Activated naive CD8-positive, alpha-beta T cell treated with anti-CD3 and anti-CD28 coated beads for 36 hours (primary cell): ENCODE measurements at regions not wholly inside any gene's neighbourhood (a gene's known extent, or its start where the extent isn't known, plus 50 kb on each side); places are given as distances from the start of the nearest gene placed in this dataset.

Source experiments
- DNase-seq: peaks from one replicate; pipeline ENCODE4 v3.0.0; 2021
- H3K27ac Mint-ChIP-seq: one replicate; pipeline ENCODE4 v1.8.0; 2022; ENCODE audit warnings: mild to moderate bottlenecking, moderate library complexity, mixed read lengths
- H3K27me3 Mint-ChIP-seq: one replicate; pipeline ENCODE4 v1.8.0; 2022; ENCODE audit warnings: mild to moderate bottlenecking, mixed read lengths
- H3K36me3 Mint-ChIP-seq: one replicate; pipeline ENCODE4 v1.8.0; 2021; ENCODE audit warnings: mild to moderate bottlenecking, mixed read lengths
- H3K4me1 Mint-ChIP-seq: one replicate; pipeline ENCODE4 v1.8.0; 2021; ENCODE audit warnings: mixed read lengths
- H3K4me3 Mint-ChIP-seq: one replicate; pipeline ENCODE4 v1.8.0; 2022; ENCODE audit warnings: mild to moderate bottlenecking, moderate library complexity, mixed read lengths
- H3K9me3 Mint-ChIP-seq: one replicate; pipeline ENCODE4 v1.8.0; 2022; ENCODE audit warnings: mixed read lengths

GRCh38 chr19:28285917-28286316 lies 927.0 kb downstream of the UQCRFS1 start:
- peaks cover 4% of the 10 kb centered on the region for H3K9me3 Mint-ChIP-seq
- H3K27ac Mint-ChIP-seq = no peak overlapping the region
- no peaks in the 10 kb centered on the region for H3K36me3 Mint-ChIP-seq
- no peak for DNase-seq
- H3K4me1 Mint-ChIP-seq = no peaks in the 10 kb centered on the region
- H3K27me3 Mint-ChIP-seq = peaks cover 8% of the 10 kb centered on the region
- H3K4me3 Mint-ChIP-seq = no peak overlapping the region

- H3K4me3 Mint-ChIP-seq = no peak overlapping the region
- DNase-seq = no peak
- no peak overlapping the region for H3K27ac Mint-ChIP-seq
- peaks cover 4% of the 10 kb centered on the region for H3K9me3 Mint-ChIP-seq
- peaks cover 8% of the 10 kb centered on the region for H3K27me3 Mint-ChIP-seq
- no peaks in the 10 kb centered on the region for H3K36me3 Mint-ChIP-seq
- no peaks in the 10 kb centered on the region for H3K4me1 Mint-ChIP-seq
Observed at GRCh38 chr19:28285078-28285477, 927.9 kb downstream of the UQCRFS1 start.

- no peak overlapping the region for H3K27ac Mint-ChIP-seq
- H3K36me3 Mint-ChIP-seq = no peaks in the 10 kb centered on the region
- DNase-seq = no peak
- H3K4me3 Mint-ChIP-seq = no peak overlapping the region
- peaks cover 8% of the 10 kb centered on the region for H3K27me3 Mint-ChIP-seq
- no peaks in the 10 kb centered on the region for H3K4me1 Mint-ChIP-seq
- H3K9me3 Mint-ChIP-seq = peaks cover 4% of the 10 kb centered on the region
Observed at GRCh38 chr19:28284389-28284788, 928.6 kb downstream of the UQCRFS1 start.

- no peak for DNase-seq
- Mint-ChIP-seq H3K27me3 (peaks cover 8% of the 10 kb centered on the region), H3K27ac (no peak overlapping the region), H3K9me3 (peaks cover 4% of the 10 kb centered on the region), H3K4me3 (no peak overlapping the region), H3K4me1 (no peaks in the 10 kb centered on the region), H3K36me3 (no peaks in the 10 kb centered on the region)
Observed at GRCh38 chr19:28283592-28283991, 929.4 kb downstream of the UQCRFS1 start.

- Mint-ChIP-seq H3K4me3 (no peak overlapping the region), H3K4me1 (no peaks in the 10 kb centered on the region), H3K9me3 (no peaks in the 10 kb centered on the region), H3K27me3 (peaks cover 8% of the 10 kb centered on the region), H3K36me3 (no peaks in the 10 kb centered on the region), H3K27ac (no peak overlapping the region)
- no peak for DNase-seq
Observed at GRCh38 chr19:28281676-28282075, 931.3 kb downstream of the UQCRFS1 start.

- H3K9me3 Mint-ChIP-seq = peaks cover 3% of the 10 kb centered on the region
- DNase-seq = no peak
- H3K27me3 Mint-ChIP-seq = no peaks in the 10 kb centered on the region
- H3K4me3 Mint-ChIP-seq = no peak overlapping the region
- H3K4me1 Mint-ChIP-seq = no peaks in the 10 kb centered on the region
- no peaks in the 10 kb centered on the region for H3K36me3 Mint-ChIP-seq
- H3K27ac Mint-ChIP-seq = no peak overlapping the region
Observed at GRCh38 chr19:28264556-28264955, 948.4 kb downstream of the UQCRFS1 start.

GRCh38 chr19:28258829-28259228 lies 954.1 kb downstream of the UQCRFS1 start:
- Mint-ChIP-seq H3K4me1 (no peaks in the 10 kb centered on the region), H3K4me3 (no peak overlapping the region), H3K27ac (no peak overlapping the region), H3K27me3 (no peaks in the 10 kb centered on the region), H3K36me3 (no peaks in the 10 kb centered on the region), H3K9me3 (peaks cover 3% of the 10 kb centered on the region)
- DNase-seq = no peak

- H3K27ac Mint-ChIP-seq = no peak overlapping the region
- no peaks in the 10 kb centered on the region for H3K4me1 Mint-ChIP-seq
- no peaks in the 10 kb centered on the region for H3K27me3 Mint-ChIP-seq
- no peaks in the 10 kb centered on the region for H3K9me3 Mint-ChIP-seq
- DNase-seq = no peak
- H3K36me3 Mint-ChIP-seq = no peaks in the 10 kb centered on the region
- H3K4me3 Mint-ChIP-seq = no peak overlapping the region
Observed at GRCh38 chr19:28257396-28257795, 955.6 kb downstream of the UQCRFS1 start.

GRCh38 chr19:28247243-28247642 lies 965.7 kb downstream of the UQCRFS1 start:
- Mint-ChIP-seq H3K4me3 (no peak overlapping the region), H3K9me3 (peaks cover 4% of the 10 kb centered on the region), H3K36me3 (no peaks in the 10 kb centered on the region), H3K27me3 (no peaks in the 10 kb centered on the region), H3K27ac (no peak overlapping the region), H3K4me1 (no peaks in the 10 kb centered on the region)
- DNase-seq = no peak

GRCh38 chr19:28245937-28246336 lies 967.0 kb downstream of the UQCRFS1 start:
- no peaks in the 10 kb centered on the region for H3K36me3 Mint-ChIP-seq
- H3K27me3 Mint-ChIP-seq = no peaks in the 10 kb centered on the region
- no peak overlapping the region for H3K4me3 Mint-ChIP-seq
- H3K27ac Mint-ChIP-seq = no peak overlapping the region
- peaks cover 4% of the 10 kb centered on the region for H3K9me3 Mint-ChIP-seq
- H3K4me1 Mint-ChIP-seq = no peaks in the 10 kb centered on the region
- no peak for DNase-seq

- no peak for DNase-seq
- H3K4me3 Mint-ChIP-seq = no peak overlapping the region
- no peaks in the 10 kb centered on the region for H3K27me3 Mint-ChIP-seq
- H3K36me3 Mint-ChIP-seq = no peaks in the 10 kb centered on the region
- H3K4me1 Mint-ChIP-seq = no peaks in the 10 kb centered on the region
- H3K9me3 Mint-ChIP-seq = peaks cover 4% of the 10 kb centered on the region
- H3K27ac Mint-ChIP-seq = no peak overlapping the region
Observed at GRCh38 chr19:28244966-28245365, 968.0 kb downstream of the UQCRFS1 start.

GRCh38 chr19:28242317-28242927 lies 970.5 kb downstream of the UQCRFS1 start:
- Mint-ChIP-seq H3K36me3 (no peaks in the 10 kb centered on the region), H3K27me3 (no peaks in the 10 kb centered on the region)

GRCh38 chr19:28239270-28239669 lies 973.7 kb downstream of the UQCRFS1 start:
- no peaks in the 10 kb centered on the region for H3K36me3 Mint-ChIP-seq
- peaks cover 1% of the 10 kb centered on the region for H3K9me3 Mint-ChIP-seq
- H3K4me3 Mint-ChIP-seq = no peak overlapping the region
- no peaks in the 10 kb centered on the region for H3K4me1 Mint-ChIP-seq
- H3K27me3 Mint-ChIP-seq = no peaks in the 10 kb centered on the region
- H3K27ac Mint-ChIP-seq = no peak overlapping the region
- no peak for DNase-seq

More at GRCh38 chr19:28242317-28242927, 970.5 kb downstream of the UQCRFS1 start:
- DNase-seq = peak; percentile 1
- Mint-ChIP-seq H3K27ac (no peak overlapping the region), H3K4me1 (no peaks in the 10 kb centered on the region), H3K9me3 (peaks cover 4% of the 10 kb centered on the region), H3K4me3 (no peak overlapping the region)

GRCh38 chr19:28238270-28238820 lies 974.6 kb downstream of the UQCRFS1 start:
- no peak overlapping the region for H3K4me3 Mint-ChIP-seq
- H3K9me3 Mint-ChIP-seq = peaks cover 1% of the 10 kb centered on the region
- H3K36me3 Mint-ChIP-seq = no peaks in the 10 kb centered on the region
- no peak for DNase-seq
- H3K4me1 Mint-ChIP-seq = no peaks in the 10 kb centered on the region
- H3K27ac Mint-ChIP-seq = no peak overlapping the region
- H3K27me3 Mint-ChIP-seq = no peaks in the 10 kb centered on the region

- Mint-ChIP-seq H3K27ac (no peak overlapping the region), H3K27me3 (no peaks in the 10 kb centered on the region)
Observed at GRCh38 chr19:28235606-28236125, 977.3 kb downstream of the UQCRFS1 start.

GRCh38 chr19:28234637-28235036 lies 978.3 kb downstream of the UQCRFS1 start:
- Mint-ChIP-seq H3K36me3 (no peaks in the 10 kb centered on the region), H3K9me3 (peaks cover 1% of the 10 kb centered on the region), H3K27me3 (no peaks in the 10 kb centered on the region), H3K4me3 (no peak overlapping the region), H3K4me1 (no peaks in the 10 kb centered on the region), H3K27ac (no peak overlapping the region)
- DNase-seq = no peak

More at GRCh38 chr19:28235606-28236125, 977.3 kb downstream of the UQCRFS1 start:
- no peaks in the 10 kb centered on the region for H3K36me3 Mint-ChIP-seq
- no peaks in the 10 kb centered on the region for H3K4me1 Mint-ChIP-seq
- H3K9me3 Mint-ChIP-seq = peaks cover 1% of the 10 kb centered on the region
- no peak overlapping the region for H3K4me3 Mint-ChIP-seq
- DNase-seq = no peak
